Mesothelial cell of epicardium (in vitro differentiated cells): ENCODE measurements at regions not wholly inside any gene's neighbourhood (a gene's known extent, or its start where the extent isn't known, plus 50 kb on each side); places are given as distances from the start of the nearest gene placed in this dataset.

Source experiments
- DNase-seq, 2 experiments: peaks; one replicate each; pipeline ENCODE4 v3.0.0; 2021; ENCODE audit warnings: low spot score in 2 of 2; ENCODE audit not compliant: unreplicated experiment in 2 of 2
- H3K27ac Mint-ChIP-seq: 2 replicates; pipeline ENCODE4 v1.8.0; 2021; ENCODE audit warnings: mixed read lengths
- H3K27me3 Mint-ChIP-seq: 2 replicates; pipeline ENCODE4 v1.8.0; 2021; ENCODE audit warnings: low read depth, mixed read lengths
- H3K36me3 Mint-ChIP-seq: 2 replicates; pipeline ENCODE4 v1.8.0; 2021; ENCODE audit warnings: mixed read lengths
- H3K4me1 Mint-ChIP-seq: 2 replicates; pipeline ENCODE4 v1.8.0; 2021; ENCODE audit warnings: mixed read lengths
- H3K4me3 Mint-ChIP-seq: 2 replicates; pipeline ENCODE4 v1.8.0; 2021; ENCODE audit warnings: mild to moderate bottlenecking, moderate library complexity, mixed read lengths
- H3K9me3 Mint-ChIP-seq: 2 replicates; pipeline ENCODE4 v1.8.0; 2021; ENCODE audit warnings: mixed read lengths
- CTCF ChIP-seq: fragments of 200-600 bp; sonication (generic); IDR thresholded peaks from one replicate; pipeline ENCODE4 v1.5.0; 2021; ENCODE audit warnings: antibody characterized with exemption; ENCODE audit not compliant: unreplicated experiment

- TF ChIP-seq CTCF, result no peak
- peaks cover 2% of the 10 kb centered on the region for H3K9me3 Mint-ChIP-seq
- peaks cover 10% of the 10 kb centered on the region for H3K4me1 Mint-ChIP-seq
- DNase-seq, result no peak
- H3K27ac Mint-ChIP-seq, result no peak overlapping the region
- no peaks in the 10 kb centered on the region for H3K27me3 Mint-ChIP-seq
- no peak overlapping the region for H3K4me3 Mint-ChIP-seq
- no peaks in the 10 kb centered on the region for H3K36me3 Mint-ChIP-seq
Measured at GRCh38 chr13:58963321-58963720, 1200.4 kb downstream of the DIAPH3 start.

- DNase-seq, result no peak
- peaks cover 6% of the 10 kb centered on the region for H3K9me3 Mint-ChIP-seq
Measured at GRCh38 chr13:58964048-58964447, 1199.7 kb downstream of the DIAPH3 start.

GRCh38 chr13:58977085-58977484 lies 1186.6 kb downstream of the DIAPH3 start:
- Mint-ChIP-seq H3K4me3 (no peak overlapping the region), H3K27me3 (no peaks in the 10 kb centered on the region), H3K4me1 (peaks cover 10% of the 10 kb centered on the region), H3K36me3 (no peaks in the 10 kb centered on the region), H3K9me3 (no peaks in the 10 kb centered on the region), H3K27ac (no peak overlapping the region)
- no peak for DNase-seq
- no peak for TF ChIP-seq CTCF

More at GRCh38 chr13:58964048-58964447, 1199.7 kb downstream of the DIAPH3 start:
- Mint-ChIP-seq H3K36me3 (no peaks in the 10 kb centered on the region), H3K4me1 (peaks cover 10% of the 10 kb centered on the region), H3K27me3 (no peaks in the 10 kb centered on the region), H3K27ac (no peak overlapping the region), H3K4me3 (no peak overlapping the region)
- TF ChIP-seq CTCF, result no peak

- peaks cover 5% of the 10 kb centered on the region for H3K4me1 Mint-ChIP-seq
- no peak for DNase-seq
- no peak for TF ChIP-seq CTCF
- H3K36me3 Mint-ChIP-seq, result peaks cover 3% of the 10 kb centered on the region
- no peaks in the 10 kb centered on the region for H3K27me3 Mint-ChIP-seq
- peaks cover 12% of the 10 kb centered on the region for H3K9me3 Mint-ChIP-seq
- no peak overlapping the region for H3K4me3 Mint-ChIP-seq
- H3K27ac Mint-ChIP-seq, result no peak overlapping the region
Measured at GRCh38 chr13:58978331-58978730, 1185.4 kb downstream of the DIAPH3 start.

GRCh38 chr13:58979851-58980250 lies 1183.9 kb downstream of the DIAPH3 start:
- Mint-ChIP-seq H3K36me3 (peaks cover 10% of the 10 kb centered on the region), H3K27me3 (no peaks in the 10 kb centered on the region), H3K9me3 (peaks cover 27% of the 10 kb centered on the region), H3K4me3 (no peak overlapping the region), H3K4me1 (peaks cover 2% of the 10 kb centered on the region), H3K27ac (no peak overlapping the region)
- no peak for DNase-seq
- no peak for TF ChIP-seq CTCF

GRCh38 chr13:58985845-58986244 lies 1177.9 kb downstream of the DIAPH3 start:
- Mint-ChIP-seq H3K4me3 (no peak overlapping the region), H3K27me3 (no peaks in the 10 kb centered on the region), H3K4me1 (peaks cover 6% of the 10 kb centered on the region), H3K27ac (no peak overlapping the region), H3K9me3 (peaks cover 31% of the 10 kb centered on the region), H3K36me3 (peaks cover 10% of the 10 kb centered on the region)
- TF ChIP-seq CTCF, result no peak
- no peak for DNase-seq
